Activated CD8-positive, alpha-beta memory T cell treated with anti-CD3 and anti-CD28 coated beads, Interleukin-2, amount 50 U/mL, for 48 hours (primary cell): ENCODE measurements at regions not wholly inside any gene's neighbourhood (a gene's known extent, or its start where the extent isn't known, plus 50 kb on each side); places are given as distances from the start of the nearest gene placed in this dataset.

ENCODE experiments used
- DNase-seq: peaks from one replicate; pipeline ENCODE4 v3.0.0-alpha.2; 2020

- DNase-seq = no peak
These were observed 404.4 kb downstream of the SIPA1L2 start for GRCh38 chr1:232225336-232226131.

DNA sequence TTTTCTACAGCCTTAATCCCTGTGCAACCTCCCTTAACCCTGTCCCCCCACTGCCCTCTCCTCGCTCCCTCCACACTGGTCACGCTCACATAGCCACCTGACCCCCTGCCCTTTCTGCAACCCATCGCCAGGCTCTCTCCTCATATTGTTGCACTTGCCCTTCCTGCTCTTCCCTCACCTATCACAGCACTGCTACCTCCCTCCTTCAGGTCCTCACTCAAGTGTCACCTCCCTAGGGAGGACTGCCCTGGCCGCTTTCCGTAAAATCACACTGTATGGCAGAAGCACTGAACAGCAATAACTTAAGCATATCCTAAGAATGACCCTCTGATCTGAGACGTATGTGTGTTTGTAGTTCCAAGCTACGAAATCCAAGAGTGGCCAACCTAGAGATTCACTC lies 406.0 kb downstream of the SIPA1L2 start:
- no peak for DNase-seq

DNA sequence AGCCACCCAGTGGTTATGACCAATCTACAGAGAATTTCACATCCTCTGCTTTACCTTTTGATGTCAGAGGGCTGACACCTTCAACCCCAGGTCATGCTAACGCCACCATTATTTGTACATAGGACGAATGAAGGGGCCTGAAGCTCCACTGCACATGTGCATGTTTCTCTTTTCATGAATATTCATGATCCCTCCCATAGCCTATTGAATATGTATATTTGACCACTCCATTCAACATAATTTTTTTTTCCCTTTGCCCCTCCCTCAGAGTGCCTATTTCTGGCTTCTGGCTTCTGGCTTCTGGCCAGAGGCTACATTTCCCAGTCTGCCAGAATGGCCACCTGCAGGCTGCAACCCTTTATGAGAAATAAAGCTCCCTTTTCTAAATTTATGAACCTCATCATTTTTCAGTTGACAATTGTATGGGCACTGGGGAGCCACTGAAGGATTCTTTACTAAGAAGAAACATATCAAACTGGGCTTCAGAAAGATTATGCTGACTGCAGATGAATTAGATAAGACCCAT lies 406.7 kb downstream of the SIPA1L2 start:
- no peak for DNase-seq

DNA sequence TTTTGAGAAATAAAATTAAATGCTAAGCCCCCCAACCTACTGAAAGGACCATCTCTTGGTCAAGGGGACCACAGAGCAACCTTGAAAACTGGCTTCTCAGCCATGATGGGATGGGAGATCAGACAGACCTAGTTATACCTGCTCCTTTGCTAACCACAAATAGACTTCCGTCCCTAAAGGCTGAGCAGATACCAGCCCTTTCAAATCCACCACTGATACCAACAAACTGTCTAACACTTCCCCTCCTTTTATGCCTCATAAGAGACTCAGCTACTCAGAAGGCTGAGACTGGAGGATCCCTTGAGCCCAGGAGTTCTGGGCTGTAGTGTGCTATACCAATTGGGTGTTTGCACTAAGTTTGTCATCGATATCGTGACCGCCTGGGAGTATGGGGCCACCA lies 407.3 kb downstream of the SIPA1L2 start:
- DNase-seq = no peak

GRCh38 chr1:232221802-232222499 lies 408.0 kb downstream of the SIPA1L2 start:
- no peak for DNase-seq

GRCh38 chr1:232218955-232219865 lies 410.7 kb downstream of the SIPA1L2 start:
- no peak for DNase-seq

- DNase-seq = no peak
These were observed 416.0 kb downstream of the SIPA1L2 start for GRCh38 chr1:232213928-232214327.

DNA sequence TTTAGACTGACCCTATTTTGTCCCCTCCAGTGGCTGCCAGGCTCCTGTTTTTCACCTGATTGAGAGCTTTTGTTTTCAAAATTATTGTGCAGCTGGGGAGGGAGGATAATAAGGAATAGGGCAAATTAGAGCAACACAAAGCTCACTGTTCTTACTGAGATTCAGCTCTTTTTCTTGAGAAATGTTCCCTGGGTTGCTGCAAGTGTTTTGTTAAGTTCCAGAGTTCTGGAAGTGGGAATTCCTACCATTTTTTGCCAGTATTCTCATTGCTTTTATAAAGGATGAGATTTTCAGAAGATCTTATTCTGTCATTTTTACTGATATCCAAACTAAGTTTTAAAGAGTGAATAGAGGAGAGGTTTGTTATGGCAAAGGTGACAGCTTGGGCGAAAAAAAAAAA lies 417.7 kb downstream of the SIPA1L2 start:
- no peak for DNase-seq

GRCh38 chr1:232211149-232211548 lies 418.8 kb downstream of the SIPA1L2 start:
- no peak for DNase-seq

GRCh38 chr1:232209357-232209756 lies 420.6 kb downstream of the SIPA1L2 start:
- DNase-seq = no peak

DNA sequence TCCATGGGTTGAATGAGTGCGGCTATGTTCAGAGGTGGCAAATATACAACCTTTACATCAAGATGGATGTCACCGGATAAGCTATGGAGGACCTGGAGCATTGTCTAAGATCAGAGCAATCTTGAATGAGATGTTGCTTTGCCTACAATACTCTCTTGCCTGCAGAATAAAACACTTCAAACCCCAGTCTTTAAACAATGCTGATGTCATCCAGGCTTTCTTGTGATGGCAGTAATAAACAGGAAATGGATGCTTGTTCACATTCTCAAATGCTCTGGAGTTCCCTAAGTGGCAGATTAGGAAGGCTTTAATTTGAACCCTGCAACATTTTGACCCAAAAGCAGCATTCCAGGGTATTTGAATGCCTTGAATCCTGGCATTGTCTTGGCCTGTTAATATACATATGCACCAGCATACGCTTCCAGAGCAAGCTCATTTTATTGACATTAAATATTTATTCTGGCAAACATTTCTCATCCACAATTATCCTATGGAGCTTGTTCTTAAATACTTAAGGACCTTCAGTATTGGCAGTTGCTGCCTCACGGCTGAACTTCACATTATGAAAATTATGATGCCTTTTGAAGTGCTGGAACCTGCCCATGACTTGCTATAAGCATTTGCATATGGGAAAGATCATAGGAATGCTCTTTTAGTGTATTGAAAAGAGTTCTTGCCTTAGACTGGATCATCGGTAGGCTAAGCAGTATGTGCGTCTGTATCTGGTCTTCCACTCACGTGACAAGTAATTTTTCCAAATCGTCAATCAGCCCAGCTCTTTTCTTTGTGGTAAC lies 422.7 kb downstream of the SIPA1L2 start:
- DNase-seq = no peak

DNA sequence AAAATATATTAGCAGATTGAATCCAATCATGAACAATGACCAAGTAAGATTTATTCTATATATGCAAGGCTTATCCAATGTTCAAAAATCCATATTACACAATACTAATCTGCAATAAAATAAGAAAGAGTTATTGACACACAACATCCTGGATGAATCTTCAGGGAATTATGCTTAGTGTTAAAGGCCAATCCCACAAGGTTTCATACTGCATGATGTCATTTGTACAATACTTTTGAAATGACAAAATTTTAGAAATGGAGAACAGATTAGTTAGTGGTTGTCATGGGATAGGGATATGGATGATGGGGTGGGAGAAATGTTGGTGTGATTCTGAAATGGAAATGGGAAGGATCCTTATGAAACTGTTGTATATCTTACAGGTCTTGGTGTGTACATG lies 425.7 kb downstream of the SIPA1L2 start:
- no peak for DNase-seq

DNA sequence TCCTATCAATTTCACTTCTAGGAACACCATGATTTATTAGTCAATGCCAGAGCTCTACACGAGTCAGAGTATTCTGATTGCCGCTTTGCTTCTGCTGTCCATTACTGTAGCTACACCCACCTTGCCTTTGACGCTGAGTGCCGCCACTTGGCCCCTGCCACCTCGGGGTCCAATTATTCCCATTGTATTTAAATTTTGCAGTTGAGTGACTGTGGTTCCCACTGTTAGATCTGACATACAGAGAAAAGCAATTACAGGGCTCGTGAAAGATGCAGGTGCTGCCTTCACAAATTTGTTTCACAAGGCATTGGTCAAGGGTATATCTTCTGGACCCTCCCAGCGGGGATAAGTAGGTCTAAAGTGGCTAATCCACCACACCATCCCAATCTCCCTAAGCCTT lies 428.9 kb downstream of the SIPA1L2 start:
- DNase-seq = no peak

DNA sequence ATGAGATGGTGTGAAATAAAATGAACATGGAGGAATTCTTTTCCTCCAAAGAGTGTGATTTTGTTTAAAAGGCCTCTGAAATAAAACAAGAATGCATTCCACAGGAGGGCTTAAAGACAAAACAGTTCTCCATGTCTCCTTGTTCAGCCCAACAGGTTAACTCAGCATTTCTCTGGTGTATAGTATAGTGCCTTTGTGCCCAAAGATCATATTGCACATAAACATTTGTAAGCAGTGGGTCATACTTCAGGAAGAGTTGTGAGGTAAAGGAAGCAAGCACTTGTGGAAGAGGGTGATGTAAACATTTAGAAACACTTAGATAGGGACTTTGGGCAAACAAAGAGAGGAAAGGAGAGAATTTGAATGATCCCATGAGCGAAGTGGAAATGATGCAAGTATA lies 433.9 kb downstream of the SIPA1L2 start:
- no peak for DNase-seq

GRCh38 chr1:232194424-232194823 lies 435.5 kb downstream of the SIPA1L2 start:
- no peak for DNase-seq

DNA sequence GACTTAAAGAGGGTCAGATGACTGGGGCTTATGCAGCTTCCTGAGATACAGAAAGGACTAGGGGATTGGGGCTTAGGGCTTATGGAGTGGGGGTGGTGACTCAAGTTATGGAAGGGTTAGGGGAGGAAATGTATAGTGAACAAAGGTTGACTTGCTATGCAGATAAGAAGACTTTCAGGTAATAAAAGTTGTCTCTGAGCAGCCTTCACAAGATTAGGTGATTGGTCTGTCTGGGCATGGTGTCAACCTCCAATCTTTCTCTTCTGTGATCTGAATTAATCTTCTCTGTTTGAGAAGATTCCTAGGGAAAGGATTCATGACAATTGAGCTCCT lies 436.5 kb downstream of the SIPA1L2 start:
- no peak for DNase-seq

GRCh38 chr1:232192781-232193450 lies 437.0 kb downstream of the SIPA1L2 start:
- DNase-seq = no peak

DNA sequence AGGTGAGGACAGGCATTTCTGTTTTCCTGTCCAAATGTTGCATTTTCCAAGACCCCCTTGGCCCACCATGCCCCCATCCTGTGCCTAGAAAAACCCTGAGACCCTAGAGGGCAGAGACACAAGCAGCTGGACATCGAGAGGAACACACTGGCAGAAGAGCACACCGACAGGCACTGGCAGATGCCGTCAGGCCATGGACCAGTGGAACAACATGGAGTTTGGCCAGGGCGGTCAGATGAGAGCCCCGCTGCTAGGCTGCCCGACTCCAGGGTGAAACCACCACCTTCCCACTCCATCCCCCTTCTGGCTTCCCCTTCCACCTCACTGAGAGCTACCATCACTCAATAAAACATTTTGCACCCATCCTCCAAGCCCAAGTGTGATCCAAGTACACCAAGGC lies 438.4 kb downstream of the SIPA1L2 start:
- no peak for DNase-seq

GRCh38 chr1:232188318-232188717 lies 441.6 kb downstream of the SIPA1L2 start:
- DNase-seq = no peak

GRCh38 chr1:232186931-232187330 lies 443.0 kb downstream of the SIPA1L2 start:
- no peak for DNase-seq

GRCh38 chr1:232184561-232185530 lies 445.1 kb downstream of the SIPA1L2 start:
- no peak for DNase-seq
